A673 (cell line): ENCODE measurements at regions not wholly inside any gene's neighbourhood (a gene's known extent, or its start where the extent isn't known, plus 50 kb on each side); places are given as distances from the start of the nearest gene placed in this dataset.

Source experiments
- BruUV-seq: library from RNA; stranded (reverse); fragments of 400-500 nt; replicated peaks from 2 replicates; lab custom pipeline; 2021; lab: Mats Ljungman, UMichigan
- CTCF ChIA-PET: fragments of 300-600 bp; sonication (Branson Sonifier 250); formaldehyde crosslinking; loops from one replicate; lab custom pipeline; 2022; ENCODE audit warnings: antibody characterized with exemption; lab: Charles Lee
- POLR2A ChIA-PET: fragments of 300-600 bp; sonication (Branson Sonifier 250); formaldehyde crosslinking; loops from one replicate; lab custom pipeline; 2022; ENCODE audit warnings: antibody characterized with exemption; ENCODE audit not compliant: low non-redundant PET; lab: Charles Lee
- DNase-seq: peaks from one replicate; pipeline ENCODE4 v3.0.0-alpha.2; 2015; ENCODE audit warnings: low spot score
- H3K27ac ChIP-seq: fragments of 200-600 bp; sonication (generic); 2 replicates; pipeline ENCODE4 v1.5.1; 2016; ENCODE audit warnings: mixed run types, low read depth, mild to moderate bottlenecking, mixed read lengths, antibody characterized with exemption, low read length; ENCODE audit not compliant: poor library complexity, severe bottlenecking
- H3K27me3 ChIP-seq: fragments of 200-600 bp; sonication (generic); replicated peaks from 2 replicates; pipeline ENCODE4 v1.6.1; 2017; ENCODE audit warnings: mixed run types, low read depth, mild to moderate bottlenecking, mixed read lengths, antibody characterized with exemption, low read length; ENCODE audit not compliant: insufficient read depth, poor library complexity
- H3K36me3 ChIP-seq: fragments of 200-600 bp; sonication (generic); 2 replicates; pipeline ENCODE4 v1.6.1; 2016; ENCODE audit warnings: mixed run types, mild to moderate bottlenecking, mixed read lengths, antibody characterized with exemption, low read length; ENCODE audit not compliant: insufficient read depth, poor library complexity, severe bottlenecking
- H3K4me1 ChIP-seq: fragments of 200-600 bp; sonication (generic); 2 replicates; pipeline ENCODE4 v1.6.1; 2017; ENCODE audit warnings: mixed run types, mild to moderate bottlenecking, mixed read lengths, antibody characterized with exemption, low read length; ENCODE audit not compliant: insufficient read depth, poor library complexity, severe bottlenecking
- H3K4me3 ChIP-seq: fragments of 200-600 bp; sonication (generic); 2 replicates; pipeline ENCODE4 v1.5.1; 2016; ENCODE audit warnings: low read depth, mixed run types, mild to moderate bottlenecking, mixed read lengths, low read length; ENCODE audit not compliant: poor library complexity, severe bottlenecking
- H3K9me3 ChIP-seq: fragments of 200-600 bp; sonication (generic); 2 replicates; pipeline ENCODE4 v1.6.1; 2016; ENCODE audit warnings: mixed run types, low read depth, mild to moderate bottlenecking, mixed read lengths, antibody characterized with exemption, low read length; ENCODE audit not compliant: poor library complexity, severe bottlenecking
- CTCF ChIP-seq: fragments of 300-800, 200-600 bp; sonication (generic); conservative IDR thresholded peaks from 2 replicates; pipeline ENCODE4 v1.5.1; 2017; ENCODE audit warnings: low read depth, mild to moderate bottlenecking, antibody characterized with exemption, low read length, moderate library complexity, mixed read lengths
- EZH2 ChIP-seq: fragments of 200-600 bp; sonication (generic); IDR thresholded peaks from 2 replicates; pipeline ENCODE4 v1.6.1; 2017; ENCODE audit warnings: borderline replicate concordance, low read depth, mild to moderate bottlenecking, mixed read lengths, antibody characterized with exemption, low read length; ENCODE audit not compliant: poor library complexity, severe bottlenecking
- intact Hi-C: fragments of 100-400 bp; cut with micrococcal nuclease; formaldehyde crosslinking; loops from one replicate; pipeline ENCODE4 v1.10.0; 2022; ENCODE audit not compliant: unreplicated experiment

- no peaks in the 10 kb centered on the region for H3K27me3 ChIP-seq
- H3K4me1 ChIP-seq = no peaks in the 10 kb centered on the region
- intact Hi-C loops = no loop called here
- H3K27ac ChIP-seq = no peak overlapping the region
- H3K9me3 ChIP-seq = peaks cover 5% of the 10 kb centered on the region
- TF ChIP-seq CTCF = no peak
- no peak for DNase-seq
- no peaks in the 10 kb centered on the region for H3K36me3 ChIP-seq
- no TSS peak for BruUV-seq
- ChIA-PET CTCF (no interaction called here), POLR2A (no interaction called here)
- no peak overlapping the region for H3K4me3 ChIP-seq
These were observed 185.7 kb upstream of the NWD2 start for GRCh38 chr4:37058826-37059225.

- DNase-seq = peak; percentile 1
- no peaks in the 10 kb centered on the region for H3K4me1 ChIP-seq
- H3K9me3 ChIP-seq = no peaks in the 10 kb centered on the region
- H3K36me3 ChIP-seq = no peaks in the 10 kb centered on the region
- H3K27ac ChIP-seq = no peak overlapping the region
- intact Hi-C loops = loop anchor here (10.0 kb wide), 1 partner anchor 319 kb away; no protein-coding TSS in a partner anchor
- no TSS peak for BruUV-seq
- H3K27me3 ChIP-seq = no peaks in the 10 kb centered on the region
- ChIA-PET CTCF (no interaction called here), POLR2A (no interaction called here)
- H3K4me3 ChIP-seq = no peak overlapping the region
- TF ChIP-seq CTCF (no peak), EZH2 (no peak)
These were observed 178.4 kb upstream of the NWD2 start for GRCh38 chr4:37066159-37066558.

- H3K4me1 ChIP-seq = no peaks in the 10 kb centered on the region
- DNase-seq = peak; percentile 2
- no peaks in the 10 kb centered on the region for H3K27me3 ChIP-seq
- POLR2A ChIA-PET = no interaction called here
- H3K36me3 ChIP-seq = no peaks in the 10 kb centered on the region
- BruUV-seq = no TSS peak
- H3K27ac ChIP-seq = no peak overlapping the region
- TF ChIP-seq EZH2 (no peak), CTCF (0 out of 2 replicates have a peak, but pooled peaks have one; percentile 28)
- CTCF ChIA-PET = no interaction called here
- H3K9me3 ChIP-seq = no peaks in the 10 kb centered on the region
- no peak overlapping the region for H3K4me3 ChIP-seq
- intact Hi-C loops = loop anchor here (10.0 kb wide), 1 partner anchor 316 kb away; no protein-coding TSS in a partner anchor
These were observed 176.0 kb upstream of the NWD2 start for GRCh38 chr4:37068580-37068979.
